ENCODE measurements at regions not wholly inside any gene's neighbourhood (a gene's known extent, or its start where the extent isn't known, plus 50 kb on each side); places are given as distances from the start of the nearest gene placed in this dataset.

DNA sequence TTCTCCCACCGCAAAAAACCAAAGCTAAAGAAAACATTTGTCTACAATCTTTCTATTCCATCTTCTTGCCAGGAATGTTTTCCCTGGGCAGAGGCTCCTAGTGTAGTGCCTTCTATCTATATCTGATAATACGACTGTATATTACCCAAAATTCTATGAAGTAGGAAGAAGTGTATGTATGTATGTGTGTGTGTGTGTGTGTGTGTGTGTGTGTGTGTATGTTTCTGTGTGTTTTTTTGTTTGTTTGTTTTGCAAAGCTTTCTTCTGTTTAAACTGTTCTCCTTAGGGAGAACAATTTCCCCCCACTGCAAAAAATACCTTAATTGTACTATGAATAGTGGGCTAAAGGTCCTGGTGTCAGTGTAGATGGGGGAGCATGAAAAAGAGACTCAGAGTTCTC, 312.6 kb upstream of the CITED2 start:
- H3K36me3 ChIP-seq (ENCODE audit: control insufficient read depth, insufficient read depth, low read length), result no peaks in the 10 kb centered on the region
- Mint-ChIP-seq H3K27me3 (peaks cover 4% of the 10 kb centered on the region), H3K36me3 (no peaks in the 10 kb centered on the region), H3K9me3 (peaks cover 0 to 4% (median 0%) of the 10 kb centered on the region in 7 donors), H3K4me1 (no peaks in the 10 kb centered on the region), H3K27ac (no peak overlapping the region), H3K4me3 (no peak overlapping the region)
- peaks cover 2% of the 10 kb centered on the region for H3K27me3 ChIP-seq (ENCODE audit: control insufficient read depth, insufficient read depth, low read length)
- no peaks in the 10 kb centered on the region for H3K4me1 ChIP-seq (ENCODE audit: control insufficient read depth, insufficient read depth, low read length, poor library complexity, severe bottlenecking)
- no peak overlapping the region for H3K4me3 ChIP-seq (ENCODE audit: low read depth, low read length)
- ATAC-seq (ENCODE audit: low read depth in 2 of 2), result no peak
- no peak overlapping the region for H3K27ac ChIP-seq (ENCODE audit: insufficient read depth, low read length, poor library complexity, severe bottlenecking)
- no peak for DNase-seq
- H3K9me3 ChIP-seq (ENCODE audit: control insufficient read depth in 2 of 2, low read length in 2 of 2), result no peaks in the 10 kb centered on the region

DNA sequence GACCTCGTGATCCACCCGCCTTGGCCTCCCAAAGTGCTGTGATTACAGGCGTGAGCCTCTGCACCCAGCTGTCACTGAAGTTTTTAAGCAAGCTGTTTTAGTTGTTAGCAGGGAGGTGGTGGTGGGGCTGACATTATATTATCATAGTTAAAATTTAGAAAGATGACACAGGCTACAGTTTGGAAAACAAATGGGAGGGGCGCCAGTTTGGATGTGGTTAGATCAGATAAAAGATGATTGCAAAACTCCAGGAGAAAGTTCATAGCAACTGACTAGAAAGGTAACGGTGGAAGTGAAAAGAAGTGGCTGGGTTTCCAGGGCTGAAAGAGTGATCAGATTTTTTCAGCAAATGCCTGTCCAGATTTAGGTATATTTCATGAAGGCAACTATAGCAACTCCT, 311.9 kb upstream of the CITED2 start:
- Histone ChIP-seq H3K36me3 (ENCODE audit: control insufficient read depth, insufficient read depth, low read length) (no peaks in the 10 kb centered on the region), H3K4me1 (ENCODE audit: control insufficient read depth, insufficient read depth, low read length, poor library complexity, severe bottlenecking) (no peaks in the 10 kb centered on the region), H3K9me3 (ENCODE audit: control insufficient read depth in 2 of 2, low read length in 2 of 2) (no peaks in the 10 kb centered on the region), H3K27me3 (ENCODE audit: control insufficient read depth, insufficient read depth, low read length) (peaks cover under 1% of the 10 kb centered on the region), H3K27ac (ENCODE audit: insufficient read depth, low read length, poor library complexity, severe bottlenecking) (no peak overlapping the region), H3K4me3 (ENCODE audit: low read depth, low read length) (no peak overlapping the region)
- no peaks in the 10 kb centered on the region for H3K36me3 Mint-ChIP-seq
- peaks cover 0 to 3% (median 0%) of the 10 kb centered on the region in 7 donors for H3K9me3 Mint-ChIP-seq
- H3K4me3 Mint-ChIP-seq, result no peak overlapping the region
- H3K27ac Mint-ChIP-seq, result no peak overlapping the region
- no peaks in the 10 kb centered on the region for H3K4me1 Mint-ChIP-seq
- DNase-seq (no peak), ATAC-seq (ENCODE audit: low read depth in 2 of 2) (no peak)
- peaks cover 2% of the 10 kb centered on the region for H3K27me3 Mint-ChIP-seq

GRCh38 chr6:139685009-139685408, 310.6 kb upstream of the CITED2 start:
- Mint-ChIP-seq H3K4me3 (no peak overlapping the region), H3K36me3 (no peaks in the 10 kb centered on the region), H3K4me1 (no peaks in the 10 kb centered on the region), H3K27me3 (peaks cover 2% of the 10 kb centered on the region), H3K27ac (no peak overlapping the region), H3K9me3 (peaks cover 0 to 3% (median 0%) of the 10 kb centered on the region in 7 donors)
- Histone ChIP-seq H3K27ac (ENCODE audit: insufficient read depth, low read length, poor library complexity, severe bottlenecking) (no peak overlapping the region), H3K4me3 (ENCODE audit: low read depth, low read length) (no peak overlapping the region), H3K9me3 (ENCODE audit: control insufficient read depth in 2 of 2, low read length in 2 of 2) (no peaks in the 10 kb centered on the region), H3K27me3 (ENCODE audit: control insufficient read depth, insufficient read depth, low read length) (no peaks in the 10 kb centered on the region), H3K4me1 (ENCODE audit: control insufficient read depth, insufficient read depth, low read length, poor library complexity, severe bottlenecking) (no peaks in the 10 kb centered on the region), H3K36me3 (ENCODE audit: control insufficient read depth, insufficient read depth, low read length) (no peaks in the 10 kb centered on the region)
- no peak for ATAC-seq (ENCODE audit: low read depth in 2 of 2)
- DNase-seq, result no peak

DNA sequence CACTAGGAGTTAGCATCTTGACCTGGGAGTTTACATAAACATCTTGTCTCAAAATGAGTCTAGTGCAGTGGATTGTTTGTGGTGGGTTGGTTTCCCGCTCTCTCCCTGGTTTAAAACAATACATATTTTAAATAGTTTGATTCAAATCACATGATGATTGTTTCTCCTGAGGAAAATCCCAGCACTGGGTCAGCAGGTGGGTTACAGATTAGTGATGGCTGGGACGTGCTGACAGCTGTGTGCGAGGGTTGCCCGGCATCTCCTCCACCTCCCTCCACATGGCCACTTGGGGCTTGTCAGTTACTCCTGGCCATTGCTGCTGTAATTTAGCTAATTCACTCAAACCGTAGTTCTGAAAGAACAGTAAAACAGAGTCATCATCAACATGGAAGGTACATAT, 306.4 kb upstream of the CITED2 start:
- Mint-ChIP-seq H3K4me1 (no peaks in the 10 kb centered on the region), H3K36me3 (no peaks in the 10 kb centered on the region), H3K9me3 (peaks cover 0 to 1% (median 0%) of the 10 kb centered on the region in 7 donors), H3K4me3 (no peak overlapping the region), H3K27ac (no peak overlapping the region), H3K27me3 (peaks cover 4% of the 10 kb centered on the region)
- H3K36me3 ChIP-seq (ENCODE audit: control insufficient read depth, insufficient read depth, low read length), result no peaks in the 10 kb centered on the region
- no peak overlapping the region for H3K4me3 ChIP-seq (ENCODE audit: low read depth, low read length)
- no peaks in the 10 kb centered on the region for H3K4me1 ChIP-seq (ENCODE audit: control insufficient read depth, insufficient read depth, low read length, poor library complexity, severe bottlenecking)
- H3K9me3 ChIP-seq (ENCODE audit: control insufficient read depth in 2 of 2, low read length in 2 of 2), result no peaks in the 10 kb centered on the region
- no peak for DNase-seq
- no peak overlapping the region for H3K27ac ChIP-seq (ENCODE audit: insufficient read depth, low read length, poor library complexity, severe bottlenecking)
- ATAC-seq (ENCODE audit: low read depth in 2 of 2), result no peak
- no peaks in the 10 kb centered on the region for H3K27me3 ChIP-seq (ENCODE audit: control insufficient read depth, insufficient read depth, low read length)

DNA sequence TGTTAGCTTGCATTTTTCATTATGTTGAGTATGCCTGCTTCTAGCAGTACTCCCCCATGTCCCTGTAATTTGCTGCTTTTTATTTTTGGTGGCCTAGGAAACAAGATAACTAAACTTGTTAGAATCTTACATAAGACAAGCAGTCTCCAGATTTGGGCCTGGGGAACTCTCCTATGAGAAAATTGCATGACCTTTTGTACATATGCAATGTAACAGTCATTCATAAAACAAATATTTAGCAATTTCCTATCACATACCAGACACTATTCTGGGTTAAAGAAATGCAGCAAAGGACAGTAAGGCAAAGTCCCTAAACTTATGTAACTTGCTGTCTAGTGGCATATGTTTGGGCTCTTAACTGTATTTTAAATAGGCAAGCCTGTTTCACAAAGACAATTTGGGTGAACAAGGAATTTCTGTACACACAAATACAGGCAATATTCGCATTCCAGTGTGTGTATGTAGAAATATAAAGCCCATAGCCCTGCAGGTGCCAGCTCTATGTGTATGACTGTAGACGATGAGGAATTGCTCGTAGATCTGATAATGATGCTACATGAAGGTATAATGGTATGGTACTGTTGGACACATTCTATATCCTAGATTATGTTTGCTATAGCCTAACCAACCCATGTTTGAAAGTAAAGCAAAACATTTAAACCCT, 305.2 kb upstream of the CITED2 start:
- Mint-ChIP-seq H3K27me3 (peaks cover 4% of the 10 kb centered on the region), H3K4me3 (no peak overlapping the region), H3K27ac (no peak overlapping the region), H3K4me1 (no peaks in the 10 kb centered on the region), H3K9me3 (peaks cover 0 to under 1% (median 0%) of the 10 kb centered on the region in 7 donors), H3K36me3 (no peaks in the 10 kb centered on the region)
- H3K4me1 ChIP-seq (ENCODE audit: control insufficient read depth, insufficient read depth, low read length, poor library complexity, severe bottlenecking), result no peaks in the 10 kb centered on the region
- no peak overlapping the region for H3K4me3 ChIP-seq (ENCODE audit: low read depth, low read length)
- ATAC-seq (ENCODE audit: low read depth in 2 of 2), result no peak
- no peak for DNase-seq
- no peaks in the 10 kb centered on the region for H3K36me3 ChIP-seq (ENCODE audit: control insufficient read depth, insufficient read depth, low read length)
- no peak overlapping the region for H3K27ac ChIP-seq (ENCODE audit: insufficient read depth, low read length, poor library complexity, severe bottlenecking)
- no peaks in the 10 kb centered on the region for H3K9me3 ChIP-seq (ENCODE audit: control insufficient read depth in 2 of 2, low read length in 2 of 2)
- no peaks in the 10 kb centered on the region for H3K27me3 ChIP-seq (ENCODE audit: control insufficient read depth, insufficient read depth, low read length)

DNA sequence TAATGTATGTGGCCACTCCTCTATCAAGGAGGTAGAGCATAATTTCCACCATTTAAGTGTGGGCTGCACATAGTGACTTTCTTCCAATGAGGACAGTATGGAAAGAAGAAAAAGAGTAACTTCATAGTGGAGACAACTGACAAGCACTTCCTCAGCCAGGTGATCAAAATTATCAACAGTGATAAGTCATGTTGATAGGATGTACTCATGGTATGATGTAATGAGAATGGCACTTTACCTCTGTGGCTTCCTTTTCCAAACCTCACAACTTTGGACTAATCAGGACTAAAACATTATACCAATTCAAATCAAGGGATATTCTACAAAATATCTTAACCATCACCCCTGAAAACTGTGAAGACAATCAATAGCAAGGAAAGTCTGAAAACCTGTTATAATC, 302.3 kb upstream of the CITED2 start:
- Histone ChIP-seq H3K9me3 (ENCODE audit: control insufficient read depth in 2 of 2, low read length in 2 of 2) (no peaks in the 10 kb centered on the region), H3K27ac (ENCODE audit: insufficient read depth, low read length, poor library complexity, severe bottlenecking) (no peak overlapping the region), H3K36me3 (ENCODE audit: control insufficient read depth, insufficient read depth, low read length) (no peaks in the 10 kb centered on the region), H3K4me3 (ENCODE audit: low read depth, low read length) (no peak overlapping the region), H3K27me3 (ENCODE audit: control insufficient read depth, insufficient read depth, low read length) (no peaks in the 10 kb centered on the region), H3K4me1 (ENCODE audit: control insufficient read depth, insufficient read depth, low read length, poor library complexity, severe bottlenecking) (no peaks in the 10 kb centered on the region)
- Mint-ChIP-seq H3K4me3 (no peak overlapping the region), H3K9me3 (peaks cover 0 to 1% (median 0%) of the 10 kb centered on the region in 7 donors), H3K36me3 (no peaks in the 10 kb centered on the region), H3K27me3 (peaks cover 8% of the 10 kb centered on the region), H3K4me1 (no peaks in the 10 kb centered on the region), H3K27ac (no peak overlapping the region)
- no peak for DNase-seq
- ATAC-seq (ENCODE audit: low read depth in 2 of 2), result no peak

GRCh38 chr6:139666284-139666683, 291.8 kb upstream of the CITED2 start:
- H3K9me3 Mint-ChIP-seq, result peaks cover 0 to 19% (median 6%) of the 10 kb centered on the region in 7 donors
- DNase-seq, result no peak

DNA sequence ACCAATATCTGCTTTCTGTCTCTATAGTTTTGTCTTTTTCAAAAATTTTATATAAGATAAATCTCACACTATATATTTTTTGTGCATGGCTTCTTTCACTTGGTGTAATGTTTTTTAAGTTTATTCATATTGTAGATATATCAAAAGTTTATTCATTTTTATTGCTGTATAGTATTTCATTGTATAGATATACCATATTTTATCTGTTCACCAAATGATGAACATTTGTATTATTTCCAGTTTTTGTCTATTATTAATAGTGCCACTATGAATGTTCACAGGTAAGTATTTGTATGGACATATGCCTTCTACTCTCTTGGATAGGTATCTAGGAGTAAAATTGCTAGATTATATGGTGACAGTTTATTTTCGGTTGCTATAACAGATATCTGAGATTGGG, 289.5 kb upstream of the CITED2 start:
- Mint-ChIP-seq H3K27ac (no peak overlapping the region), H3K9me3 (peaks cover 0 to 19% (median 6%) of the 10 kb centered on the region in 7 donors), H3K27me3 (peaks cover 11% of the 10 kb centered on the region), H3K36me3 (no peaks in the 10 kb centered on the region), H3K4me3 (no peak overlapping the region), H3K4me1 (no peaks in the 10 kb centered on the region)
- ATAC-seq (ENCODE audit: low read depth in 2 of 2), result no peak
- H3K36me3 ChIP-seq (ENCODE audit: control insufficient read depth, insufficient read depth, low read length), result no peaks in the 10 kb centered on the region
- no peaks in the 10 kb centered on the region for H3K27me3 ChIP-seq (ENCODE audit: control insufficient read depth, insufficient read depth, low read length)
- H3K27ac ChIP-seq (ENCODE audit: insufficient read depth, low read length, poor library complexity, severe bottlenecking), result no peak overlapping the region
- no peaks in the 10 kb centered on the region for H3K4me1 ChIP-seq (ENCODE audit: control insufficient read depth, insufficient read depth, low read length, poor library complexity, severe bottlenecking)
- DNase-seq, result no peak
- H3K4me3 ChIP-seq (ENCODE audit: low read depth, low read length), result no peak overlapping the region
- peaks cover 6 to 11% of the 10 kb centered on the region in 2 experiments for H3K9me3 ChIP-seq (ENCODE audit: control insufficient read depth in 2 of 2, low read length in 2 of 2)

More at GRCh38 chr6:139666284-139666683, 291.8 kb upstream of the CITED2 start:
- Histone ChIP-seq H3K4me1 (ENCODE audit: control insufficient read depth, insufficient read depth, low read length, poor library complexity, severe bottlenecking) (no peaks in the 10 kb centered on the region), H3K9me3 (ENCODE audit: control insufficient read depth in 2 of 2, low read length in 2 of 2) (peaks cover 6 to 11% of the 10 kb centered on the region in 2 experiments), H3K27ac (ENCODE audit: insufficient read depth, low read length, poor library complexity, severe bottlenecking) (no peak overlapping the region), H3K27me3 (ENCODE audit: control insufficient read depth, insufficient read depth, low read length) (peaks cover 3% of the 10 kb centered on the region), H3K36me3 (ENCODE audit: control insufficient read depth, insufficient read depth, low read length) (no peaks in the 10 kb centered on the region), H3K4me3 (ENCODE audit: low read depth, low read length) (no peak overlapping the region)
- H3K27me3 Mint-ChIP-seq, result peaks cover 12% of the 10 kb centered on the region
- no peak overlapping the region for H3K4me3 Mint-ChIP-seq
- no peak for ATAC-seq (ENCODE audit: low read depth in 2 of 2)
- no peaks in the 10 kb centered on the region for H3K36me3 Mint-ChIP-seq
- H3K4me1 Mint-ChIP-seq, result no peaks in the 10 kb centered on the region
- no peak overlapping the region for H3K27ac Mint-ChIP-seq

All from CD4-positive, CD25-positive, alpha-beta regulatory T cell (primary cell).